PFSK-1 (cell line): ENCODE measurements at regions not wholly inside any gene's neighbourhood (a gene's known extent, or its start where the extent isn't known, plus 50 kb on each side); places are given as distances from the start of the nearest gene placed in this dataset.

ENCODE experiments used
- POLR2AphosphoS5 ChIP-seq: IDR thresholded peaks from 2 replicates; pipeline ENCODE4 v1.6.1; 2012; ENCODE audit warnings: low read depth, mild to moderate bottlenecking, control low read depth, low read length, moderate library complexity
- TAF1 ChIP-seq: IDR thresholded peaks from 2 replicates; pipeline ENCODE4 v1.6.1; 2012; ENCODE audit warnings: low read length, control low read depth, borderline replicate concordance; ENCODE audit not compliant: insufficient read depth
- TF ChIP-seq, protein P1 (sequence below), 2 experiments: IDR thresholded peaks; 2 replicates each; pipeline versions ENCODE4 v1.6.1 to v1.8.0; 2011 to 2012; ENCODE audit warnings: low read depth in 2 of 2, low read length in 2 of 2, control low read depth in 1 of 2, inconsistent platforms in 1 of 2, mild to moderate bottlenecking in 1 of 2, moderate library complexity in 1 of 2; ENCODE audit not compliant: insufficient read depth in 1 of 2

DNA sequence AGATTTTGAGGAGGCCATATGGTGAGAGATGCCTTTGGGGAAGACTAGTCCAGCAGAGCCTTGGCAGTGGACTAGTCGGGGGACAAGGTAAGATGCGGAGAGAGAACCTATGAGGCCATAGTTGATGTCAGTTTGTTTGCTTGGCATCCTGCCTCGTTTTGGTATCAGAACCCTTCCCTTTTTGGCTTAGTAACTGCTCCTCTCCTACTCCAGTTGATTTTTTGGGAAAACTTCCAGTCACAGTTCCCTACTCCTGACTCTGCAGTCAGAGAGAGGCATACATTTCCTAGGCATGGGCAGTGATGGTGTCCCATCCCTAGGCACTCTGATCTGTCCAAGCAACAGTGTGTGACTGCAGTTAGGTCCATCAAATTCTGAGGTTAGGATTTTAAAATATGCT lies 398.3 kb downstream of the AEBP2 start:
- TF ChIP-seq POLR2AphosphoS5 (no peak), TAF1 (no peak)
- TF ChIP-seq, protein P1, sequence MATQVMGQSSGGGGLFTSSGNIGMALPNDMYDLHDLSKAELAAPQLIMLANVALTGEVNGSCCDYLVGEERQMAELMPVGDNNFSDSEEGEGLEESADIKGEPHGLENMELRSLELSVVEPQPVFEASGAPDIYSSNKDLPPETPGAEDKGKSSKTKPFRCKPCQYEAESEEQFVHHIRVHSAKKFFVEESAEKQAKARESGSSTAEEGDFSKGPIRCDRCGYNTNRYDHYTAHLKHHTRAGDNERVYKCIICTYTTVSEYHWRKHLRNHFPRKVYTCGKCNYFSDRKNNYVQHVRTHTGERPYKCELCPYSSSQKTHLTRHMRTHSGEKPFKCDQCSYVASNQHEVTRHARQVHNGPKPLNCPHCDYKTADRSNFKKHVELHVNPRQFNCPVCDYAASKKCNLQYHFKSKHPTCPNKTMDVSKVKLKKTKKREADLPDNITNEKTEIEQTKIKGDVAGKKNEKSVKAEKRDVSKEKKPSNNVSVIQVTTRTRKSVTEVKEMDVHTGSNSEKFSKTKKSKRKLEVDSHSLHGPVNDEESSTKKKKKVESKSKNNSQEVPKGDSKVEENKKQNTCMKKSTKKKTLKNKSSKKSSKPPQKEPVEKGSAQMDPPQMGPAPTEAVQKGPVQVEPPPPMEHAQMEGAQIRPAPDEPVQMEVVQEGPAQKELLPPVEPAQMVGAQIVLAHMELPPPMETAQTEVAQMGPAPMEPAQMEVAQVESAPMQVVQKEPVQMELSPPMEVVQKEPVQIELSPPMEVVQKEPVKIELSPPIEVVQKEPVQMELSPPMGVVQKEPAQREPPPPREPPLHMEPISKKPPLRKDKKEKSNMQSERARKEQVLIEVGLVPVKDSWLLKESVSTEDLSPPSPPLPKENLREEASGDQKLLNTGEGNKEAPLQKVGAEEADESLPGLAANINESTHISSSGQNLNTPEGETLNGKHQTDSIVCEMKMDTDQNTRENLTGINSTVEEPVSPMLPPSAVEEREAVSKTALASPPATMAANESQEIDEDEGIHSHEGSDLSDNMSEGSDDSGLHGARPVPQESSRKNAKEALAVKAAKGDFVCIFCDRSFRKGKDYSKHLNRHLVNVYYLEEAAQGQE (IDR thresholded peaks at IDR 0.05; ENCODE audit: insufficient read depth in 1 of 2, low read depth in 2 of 2, low read length in 2 of 2) = no peak
